ENCODE measurements at regions not wholly inside any gene's neighbourhood (a gene's known extent, or its start where the extent isn't known, plus 50 kb on each side); places are given as distances from the start of the nearest gene placed in this dataset.

- Mint-ChIP-seq H3K27ac (no peak overlapping the region), H3K4me1 (0 out of 3 replicates have a peak, but pooled peaks cover 4% of the 10 kb centered on the region), H3K4me3 (no peak overlapping the region), H3K9me3 (no peaks in the 10 kb centered on the region; the same call in 2 of the 3 replicates), H3K27me3 (ENCODE audit: insufficient read depth, low read depth, poor library complexity) (no peaks in the 10 kb centered on the region), H3K36me3 (ENCODE audit: low read depth) (no peaks in the 10 kb centered on the region)
- Histone ChIP-seq H3F3A (replicated peaks; ENCODE audit: low read depth) (no peaks in the 10 kb centered on the region), H3K4me1 (ENCODE audit: insufficient read depth) (no peaks in the 10 kb centered on the region), H2AFZ (no peak overlapping the region), H3K4me2 (no peak overlapping the region), H4K20me1 (replicated peaks; ENCODE audit: insufficient read depth) (no peaks in the 10 kb centered on the region), H3K36me3 (ENCODE audit: insufficient read depth) (no peaks in the 10 kb centered on the region), H3K9me2 (ENCODE audit: insufficient read depth) (peaks cover 6% of the 10 kb centered on the region; the same call in 1 of the 2 replicates), H3K27ac (ENCODE audit: low read depth) (no peak overlapping the region), H3K79me2 (replicated peaks; ENCODE audit: insufficient read depth) (no peaks in the 10 kb centered on the region), H3K4me3 (no peak overlapping the region), H3K27me3 (ENCODE audit: insufficient read depth) (no peaks in the 10 kb centered on the region)
- no peak for TF ChIP-seq ZNF462 (CRISPR knock-in tag; IDR thresholded peaks at IDR 0.05)
- no peak for TF ChIP-seq ZNF114 (CRISPR knock-in tag; IDR thresholded peaks at IDR 0.05)
- no peak for TF ChIP-seq EZH2 (IDR thresholded peaks at IDR 0.05; ENCODE audit: low read depth, unreplicated experiment)
- no peak for TF ChIP-seq JUNB (IDR thresholded peaks at IDR 0.05; ENCODE audit: unreplicated experiment)
- TF ChIP-seq ETS1 (IDR thresholded peaks at IDR 0.05): no peak
- TF ChIP-seq NANOG (IDR thresholded peaks at IDR 0.05; ENCODE audit: borderline replicate concordance): no peak
- no peak for TF ChIP-seq ZNF331 (CRISPR knock-in tag; IDR thresholded peaks at IDR 0.05; ENCODE audit: low read depth)
- no peak for TF ChIP-seq EZH2phosphoT487 (IDR thresholded peaks at IDR 0.05; ENCODE audit: unreplicated experiment)
- no peak for TF ChIP-seq REST (IDR thresholded peaks at IDR 0.05; ENCODE audit: unreplicated experiment)
- no peak for TF ChIP-seq CTCF (conservative IDR thresholded peaks at IDR 0.05; ENCODE audit: low read depth in 2 of 2)
- no peak for TF ChIP-seq CREB1 (CRISPR knock-in tag; IDR thresholded peaks at IDR 0.05; ENCODE audit: low read depth)
- TF ChIP-seq STAT1 (IDR thresholded peaks at IDR 0.05; ENCODE audit: unreplicated experiment): no peak
- TF ChIP-seq POLR2AphosphoS5 (IDR thresholded peaks at IDR 0.05; ENCODE audit: low read depth): no peak
- no peak for DNase-seq (ENCODE audit: low spot score)
- ATAC-seq: no peak
These were observed 319.1 kb downstream of the TOX3 start for GRCh38 chr16:52227851-52228250.
